Brain pericyte (primary cell): ENCODE measurements at regions not wholly inside any gene's neighbourhood (a gene's known extent, or its start where the extent isn't known, plus 50 kb on each side); places are given as distances from the start of the nearest gene placed in this dataset.

Experiments
- DNase-seq: peaks from one replicate; pipeline ENCODE4 v3.0.0-alpha.2; 2012; ENCODE audit warnings: low read depth, low spot score

- no peak for DNase-seq
These were observed 267.8 kb upstream of the NCAM2 start for GRCh38 chr21:20730441-20730840.

GRCh38 chr21:20735257-20735656, 263.0 kb upstream of the NCAM2 start:
- no peak for DNase-seq

- no peak for DNase-seq
These were observed 260.8 kb upstream of the NCAM2 start for GRCh38 chr21:20737227-20737913.

- no peak for DNase-seq
These were observed 258.8 kb upstream of the NCAM2 start for GRCh38 chr21:20739421-20739820.

- no peak for DNase-seq
These were observed 256.8 kb upstream of the NCAM2 start for GRCh38 chr21:20741445-20741844.

GRCh38 chr21:20760221-20760620, 238.0 kb upstream of the NCAM2 start:
- no peak for DNase-seq

GRCh38 chr21:20774737-20775136, 223.5 kb upstream of the NCAM2 start:
- no peak for DNase-seq

GRCh38 chr21:20779321-20779720, 218.9 kb upstream of the NCAM2 start:
- no peak for DNase-seq

GRCh38 chr21:20783611-20784010, 214.6 kb upstream of the NCAM2 start:
- no peak for DNase-seq

GRCh38 chr21:20789729-20790500, 208.3 kb upstream of the NCAM2 start:
- no peak for DNase-seq

- no peak for DNase-seq
These were observed 198.1 kb upstream of the NCAM2 start for GRCh38 chr21:20800106-20800505.

GRCh38 chr21:20802201-20802600, 196.0 kb upstream of the NCAM2 start:
- DNase-seq: no peak

GRCh38 chr21:20802631-20803260, 195.5 kb upstream of the NCAM2 start:
- no peak for DNase-seq

GRCh38 chr21:20811702-20812101, 186.5 kb upstream of the NCAM2 start:
- DNase-seq: no peak

GRCh38 chr21:20814090-20814489, 184.1 kb upstream of the NCAM2 start:
- DNase-seq: no peak

- DNase-seq: no peak
These were observed 175.5 kb upstream of the NCAM2 start for GRCh38 chr21:20822666-20823065.

GRCh38 chr21:20852866-20853265, 145.3 kb upstream of the NCAM2 start:
- DNase-seq: no peak

GRCh38 chr21:20856926-20857325, 141.3 kb upstream of the NCAM2 start:
- DNase-seq: no peak

GRCh38 chr21:20874202-20874601, 124.0 kb upstream of the NCAM2 start:
- DNase-seq: no peak

GRCh38 chr21:20875742-20876141, 122.5 kb upstream of the NCAM2 start:
- no peak for DNase-seq

GRCh38 chr21:20877976-20878375, 120.2 kb upstream of the NCAM2 start:
- no peak for DNase-seq

- no peak for DNase-seq
These were observed 115.5 kb upstream of the NCAM2 start for GRCh38 chr21:20882462-20883407.
